Neural cell (in vitro differentiated cells): ENCODE measurements at regions not wholly inside any gene's neighbourhood (a gene's known extent, or its start where the extent isn't known, plus 50 kb on each side); places are given as distances from the start of the nearest gene placed in this dataset.

Experiments used
- H2AFZ ChIP-seq: fragments of 200-600, 300-800 bp; sonication (generic), shearing (Covaris generic); 2 replicates; pipeline ENCODE4 v1.6.0; 2014; ENCODE audit warnings: low read depth, mild to moderate bottlenecking, antibody characterized with exemption, low read length, moderate library complexity
- H3F3A ChIP-seq: fragments of 200-600 bp; shearing (Covaris generic); 2 replicates; pipeline ENCODE4 v1.6.1; 2016; ENCODE audit warnings: mild to moderate bottlenecking, moderate library complexity, mixed read lengths, antibody characterized with exemption, low read length; ENCODE audit not compliant: insufficient read depth, poor library complexity, severe bottlenecking
- H3K27ac ChIP-seq: fragments of 200-600, 300-800 bp; sonication (generic), shearing (Covaris generic); 2 replicates; pipeline ENCODE4 v1.5.1; 2014; ENCODE audit warnings: mild to moderate bottlenecking, low read length, moderate library complexity
- H3K27me3 ChIP-seq: fragments of 300-800, 200-600 bp; sonication (generic), shearing (Covaris generic); 2 replicates; pipeline ENCODE4 v1.6.0; 2014; ENCODE audit warnings: mild to moderate bottlenecking, low read depth, low read length, moderate library complexity; ENCODE audit not compliant: insufficient read depth
- H3K36me3 ChIP-seq: fragments of 300-800, 200-600 bp; sonication (generic), shearing (Covaris generic); 2 replicates; pipeline ENCODE4 v1.5.1; 2014; ENCODE audit warnings: mild to moderate bottlenecking, antibody characterized with exemption, low read length, moderate library complexity; ENCODE audit not compliant: insufficient read depth
- H3K4me2 ChIP-seq: fragments of 300-800, 200-600 bp; sonication (generic), shearing (Covaris generic); 2 replicates; pipeline ENCODE4 v1.6.0; 2014; ENCODE audit warnings: mild to moderate bottlenecking, low read length
- H3K4me3 ChIP-seq: fragments of 300-800, 200-600 bp; sonication (generic), shearing (Covaris generic); 2 replicates; pipeline ENCODE4 v1.5.1; 2014; ENCODE audit warnings: mild to moderate bottlenecking, low read length, moderate library complexity
- H3K79me2 ChIP-seq: fragments of 200-600 bp; shearing (Covaris generic); replicated peaks from 2 replicates; pipeline ENCODE4 v1.6.0; 2014; ENCODE audit warnings: mild to moderate bottlenecking, low read length, moderate library complexity; ENCODE audit not compliant: insufficient read depth
- H3K9ac ChIP-seq: fragments of 300-800, 200-600 bp; sonication (generic), shearing (Covaris generic); 2 replicates; pipeline ENCODE4 v1.6.1; 2016; ENCODE audit warnings: mild to moderate bottlenecking, low read length, mixed read lengths
- H3K9me2 ChIP-seq: fragments of 200-600 bp; shearing (Covaris generic); 2 replicates; pipeline ENCODE4 v1.6.1; 2016; ENCODE audit warnings: mild to moderate bottlenecking, low read length, mixed read lengths; ENCODE audit not compliant: insufficient read depth
- H3K9me3 ChIP-seq: fragments of 200-600, 300-800 bp; sonication (generic), shearing (Covaris generic); 2 replicates; pipeline ENCODE4 v1.6.1; 2016; ENCODE audit warnings: mild to moderate bottlenecking, mixed run types, low read length, moderate library complexity, mixed read lengths
- H4K20me1 ChIP-seq: fragments of 200-600 bp; shearing (Covaris generic); 2 replicates; pipeline ENCODE4 v1.6.1; 2016; ENCODE audit warnings: mild to moderate bottlenecking, mixed run types; ENCODE audit not compliant: insufficient read depth
- CTCF ChIP-seq: fragments of 450-650 bp; IDR thresholded peaks from 2 replicates; pipeline ENCODE4 v1.5.1; 2014; ENCODE audit warnings: antibody characterized with exemption, mild to moderate bottlenecking, moderate library complexity; ENCODE audit not compliant: poor library complexity, severe bottlenecking
- EP300 ChIP-seq: fragments of 450-650 bp; conservative IDR thresholded peaks from 2 replicates; pipeline ENCODE4 v1.6.1; 2014; ENCODE audit warnings: antibody characterized with exemption, mild to moderate bottlenecking, moderate library complexity; ENCODE audit not compliant: poor library complexity, severe bottlenecking
- EZH2 ChIP-seq: fragments of 200-600, 300-800 bp; shearing (Covaris generic), sonication (generic); IDR thresholded peaks from 2 replicates; pipeline ENCODE4 v1.6.1; 2014; ENCODE audit warnings: antibody characterized with exemption, low read length, borderline replicate concordance, mild to moderate bottlenecking; ENCODE audit not compliant: insufficient read depth, poor library complexity, severe bottlenecking
- MXI1 ChIP-seq: fragments of 450-650 bp; conservative IDR thresholded peaks from 2 replicates; pipeline ENCODE4 v1.6.1; 2014; ENCODE audit warnings: antibody characterized with exemption, mild to moderate bottlenecking; ENCODE audit not compliant: poor library complexity, severe bottlenecking
- POLR2AphosphoS5 ChIP-seq: IDR thresholded peaks from 2 replicates; pipeline ENCODE4 v1.6.1; 2012
- RAD21 ChIP-seq: fragments of 450-650 bp; conservative IDR thresholded peaks from 2 replicates; pipeline ENCODE4 v1.6.1; 2014; ENCODE audit warnings: antibody characterized with exemption, mild to moderate bottlenecking, moderate library complexity
- SMC3 ChIP-seq: fragments of 450-650 bp; conservative IDR thresholded peaks from 2 replicates; pipeline ENCODE4 v1.6.1; 2014; ENCODE audit warnings: antibody characterized with exemption, mild to moderate bottlenecking, moderate library complexity; ENCODE audit not compliant: poor library complexity
- TAF1 ChIP-seq: IDR thresholded peaks from 2 replicates; pipeline ENCODE4 v1.6.1; 2012; ENCODE audit warnings: low read depth
- TF ChIP-seq, protein P1 (sequence below): IDR thresholded peaks from 2 replicates; pipeline ENCODE4 v1.6.1; 2012; ENCODE audit warnings: borderline replicate concordance

DNA sequence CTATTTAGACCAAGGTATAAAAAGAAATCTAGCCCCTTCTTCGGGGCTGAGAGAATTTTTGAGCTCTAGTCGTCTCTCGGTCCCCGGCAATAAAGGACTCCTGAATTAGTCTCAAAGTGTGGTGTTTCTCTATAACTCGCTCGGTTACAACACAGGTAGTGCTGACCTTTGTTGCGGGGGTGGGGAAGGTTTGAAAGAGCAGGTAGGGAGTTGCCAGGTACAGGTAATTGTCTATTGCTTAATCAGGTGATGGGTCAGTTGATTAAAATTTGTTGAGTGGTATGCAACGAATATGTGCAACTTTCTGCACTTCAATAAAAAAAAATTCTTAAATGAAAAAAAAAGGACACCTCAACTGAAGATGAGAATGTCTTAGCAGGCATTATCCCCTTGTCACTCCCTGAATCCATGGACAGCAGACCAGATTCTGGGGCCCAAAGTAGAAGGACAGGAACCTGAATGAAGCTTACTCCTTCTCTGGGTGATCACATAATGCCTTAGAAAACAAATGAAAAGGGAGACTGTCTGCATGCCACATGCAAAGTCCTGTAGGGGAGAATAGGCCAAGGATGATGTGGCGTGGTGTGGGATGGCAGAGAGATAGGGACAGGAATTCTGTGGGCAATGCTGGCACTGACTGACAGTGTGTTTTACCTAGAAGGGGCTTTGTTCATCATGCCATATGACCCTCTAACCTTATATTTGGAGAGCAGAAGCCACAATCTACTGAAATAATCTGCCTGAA lies 157.6 kb upstream of the OLIG3 start:
- H3K9me3 ChIP-seq: no peaks in the 10 kb centered on the region
- H4K20me1 ChIP-seq: no peaks in the 10 kb centered on the region
- no peak overlapping the region for H3K27ac ChIP-seq
- H3K27me3 ChIP-seq: no peaks in the 10 kb centered on the region
- H3F3A ChIP-seq: no peaks in the 10 kb centered on the region
- H3K4me3 ChIP-seq: no peak overlapping the region
- H3K4me2 ChIP-seq: no peak overlapping the region
- H3K9ac ChIP-seq: no peak overlapping the region
- no peak for TF ChIP-seq RAD21
- TF ChIP-seq EP300: no peak
- no peak for TF ChIP-seq TAF1
- no peak for TF ChIP-seq CTCF
- no peak for TF ChIP-seq EZH2
- TF ChIP-seq, protein P1, sequence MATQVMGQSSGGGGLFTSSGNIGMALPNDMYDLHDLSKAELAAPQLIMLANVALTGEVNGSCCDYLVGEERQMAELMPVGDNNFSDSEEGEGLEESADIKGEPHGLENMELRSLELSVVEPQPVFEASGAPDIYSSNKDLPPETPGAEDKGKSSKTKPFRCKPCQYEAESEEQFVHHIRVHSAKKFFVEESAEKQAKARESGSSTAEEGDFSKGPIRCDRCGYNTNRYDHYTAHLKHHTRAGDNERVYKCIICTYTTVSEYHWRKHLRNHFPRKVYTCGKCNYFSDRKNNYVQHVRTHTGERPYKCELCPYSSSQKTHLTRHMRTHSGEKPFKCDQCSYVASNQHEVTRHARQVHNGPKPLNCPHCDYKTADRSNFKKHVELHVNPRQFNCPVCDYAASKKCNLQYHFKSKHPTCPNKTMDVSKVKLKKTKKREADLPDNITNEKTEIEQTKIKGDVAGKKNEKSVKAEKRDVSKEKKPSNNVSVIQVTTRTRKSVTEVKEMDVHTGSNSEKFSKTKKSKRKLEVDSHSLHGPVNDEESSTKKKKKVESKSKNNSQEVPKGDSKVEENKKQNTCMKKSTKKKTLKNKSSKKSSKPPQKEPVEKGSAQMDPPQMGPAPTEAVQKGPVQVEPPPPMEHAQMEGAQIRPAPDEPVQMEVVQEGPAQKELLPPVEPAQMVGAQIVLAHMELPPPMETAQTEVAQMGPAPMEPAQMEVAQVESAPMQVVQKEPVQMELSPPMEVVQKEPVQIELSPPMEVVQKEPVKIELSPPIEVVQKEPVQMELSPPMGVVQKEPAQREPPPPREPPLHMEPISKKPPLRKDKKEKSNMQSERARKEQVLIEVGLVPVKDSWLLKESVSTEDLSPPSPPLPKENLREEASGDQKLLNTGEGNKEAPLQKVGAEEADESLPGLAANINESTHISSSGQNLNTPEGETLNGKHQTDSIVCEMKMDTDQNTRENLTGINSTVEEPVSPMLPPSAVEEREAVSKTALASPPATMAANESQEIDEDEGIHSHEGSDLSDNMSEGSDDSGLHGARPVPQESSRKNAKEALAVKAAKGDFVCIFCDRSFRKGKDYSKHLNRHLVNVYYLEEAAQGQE: no peak
- no peak for TF ChIP-seq MXI1
- TF ChIP-seq SMC3: no peak
- TF ChIP-seq POLR2AphosphoS5: no peak
- H3K79me2 ChIP-seq: no peaks in the 10 kb centered on the region
- H3K36me3 ChIP-seq: no peaks in the 10 kb centered on the region
- H2AFZ ChIP-seq: no peak overlapping the region
- H3K9me2 ChIP-seq: no peaks in the 10 kb centered on the region

DNA sequence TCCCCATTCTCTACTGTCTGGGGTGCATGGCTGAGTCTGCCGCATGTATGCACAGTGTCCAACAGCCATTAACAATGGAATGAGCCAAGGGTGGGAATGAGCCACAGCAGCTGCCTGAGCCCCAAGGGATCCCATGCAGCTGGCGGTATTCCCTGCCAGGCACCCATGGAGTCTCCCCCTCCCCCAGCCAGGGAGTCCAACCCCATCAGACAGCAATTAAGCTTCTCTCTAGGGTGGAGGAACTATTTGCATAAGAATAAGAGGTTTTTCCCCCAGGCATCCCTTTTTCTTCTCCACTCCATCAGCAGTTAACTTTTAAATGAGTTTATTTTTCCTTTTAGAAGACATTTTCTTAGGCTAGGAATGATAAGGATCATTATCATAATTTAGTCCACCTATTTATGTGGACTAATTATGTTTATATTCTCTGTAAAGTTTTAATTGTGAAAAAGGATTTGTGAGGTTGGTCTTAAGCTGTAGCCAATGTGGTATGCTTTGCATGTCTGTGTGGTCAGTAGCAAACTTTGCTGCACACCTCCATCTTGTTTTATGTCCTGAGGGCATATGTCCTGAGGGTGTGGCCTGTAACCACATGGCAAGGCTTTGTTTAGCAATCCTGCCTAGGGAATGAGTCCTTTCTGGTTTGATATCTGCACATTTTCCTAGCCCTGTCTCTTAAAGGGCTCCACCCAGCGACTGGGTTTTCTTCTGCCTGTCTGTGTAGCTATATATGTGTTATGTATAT lies 158.9 kb upstream of the OLIG3 start:
- Histone ChIP-seq H3K9me2 (no peaks in the 10 kb centered on the region), H3K9ac (no peak overlapping the region), H3K79me2 (no peaks in the 10 kb centered on the region), H3K36me3 (no peaks in the 10 kb centered on the region), H3K27me3 (no peaks in the 10 kb centered on the region), H3F3A (no peaks in the 10 kb centered on the region), H3K27ac (no peak overlapping the region), H4K20me1 (no peaks in the 10 kb centered on the region), H3K4me3 (no peak overlapping the region), H3K4me2 (no peak overlapping the region), H3K9me3 (no peaks in the 10 kb centered on the region), H2AFZ (no peak overlapping the region)
- TF ChIP-seq, protein P1: no peak
- TF ChIP-seq RAD21 (no peak), POLR2AphosphoS5 (no peak), EP300 (no peak)
